ENCODE measurements at regions not wholly inside any gene's neighbourhood (a gene's known extent, or its start where the extent isn't known, plus 50 kb on each side); places are given as distances from the start of the nearest gene placed in this dataset.

- TF ChIP-seq CTCF (IDR thresholded peaks at IDR 0.05; ENCODE audit: control extremely low read depth, extremely low read depth): no peak
- H3K4me3 ChIP-seq: no peak overlapping the region
- no peaks in the 10 kb centered on the region for H3K4me1 ChIP-seq (ENCODE audit: control insufficient read depth in 5 of 5, insufficient read depth in 5 of 5, low read length in 5 of 5)
- WGBS, 2 donors: 62 to 73% methylated on average over 6 of the region's 6 CpGs
- no peak overlapping the region for H3K27ac ChIP-seq (ENCODE audit: low read depth in 1 of 2, low read length in 1 of 2)
- H3K27me3 ChIP-seq (ENCODE audit: control insufficient read depth in 3 of 3, insufficient read depth in 3 of 3, low read length in 2 of 3): peaks cover 0 to 19% (median 12%) of the 10 kb centered on the region in 3 donors
- ATAC-seq (ENCODE audit: insufficient read depth, low FRiP score) (no peak), DNase-seq (no peak)
- H3K9me3 ChIP-seq (ENCODE audit: control insufficient read depth in 4 of 4, insufficient read depth in 3 of 4, low read length in 3 of 4): peaks cover 0 to 4% (median 0%) of the 10 kb centered on the region in 4 donors
- no peaks in the 10 kb centered on the region for H3K36me3 ChIP-seq (ENCODE audit: control insufficient read depth in 4 of 4, insufficient read depth in 4 of 4, low read length in 4 of 4)
- no peak overlapping the region for H3K9ac ChIP-seq (ENCODE audit: insufficient read depth in 1 of 2, low read length in 2 of 2)
These were observed 246.7 kb downstream of the PTPRU start for GRCh38 chr1:29482991-29483390.

GRCh38 chr1:29482064-29482463 lies 245.7 kb downstream of the PTPRU start:
- 86 to 93% methylated on average over 2 of the region's 2 CpGs for WGBS, 2 donors
- no peak for TF ChIP-seq CTCF (IDR thresholded peaks at IDR 0.05; ENCODE audit: control extremely low read depth, extremely low read depth)
- Histone ChIP-seq H3K4me1 (ENCODE audit: control insufficient read depth in 5 of 5, insufficient read depth in 5 of 5, low read length in 5 of 5) (no peaks in the 10 kb centered on the region), H3K9ac (ENCODE audit: insufficient read depth in 1 of 2, low read length in 2 of 2) (no peak overlapping the region), H3K4me3 (no peak overlapping the region), H3K27ac (ENCODE audit: low read depth in 1 of 2, low read length in 1 of 2) (no peak overlapping the region), H3K36me3 (ENCODE audit: control insufficient read depth in 4 of 4, insufficient read depth in 4 of 4, low read length in 4 of 4) (no peaks in the 10 kb centered on the region), H3K9me3 (ENCODE audit: control insufficient read depth in 4 of 4, insufficient read depth in 3 of 4, low read length in 3 of 4) (peaks cover 0 to 4% (median 0%) of the 10 kb centered on the region in 4 donors), H3K27me3 (ENCODE audit: control insufficient read depth in 3 of 3, insufficient read depth in 3 of 3, low read length in 2 of 3) (peaks cover 0 to 21% (median 14%) of the 10 kb centered on the region in 3 donors)
- DNase-seq (no peak), ATAC-seq (ENCODE audit: insufficient read depth, low FRiP score) (no peak)

GRCh38 chr1:29481031-29481430 lies 244.7 kb downstream of the PTPRU start:
- no peak for DNase-seq
- H3K9me3 ChIP-seq (ENCODE audit: control insufficient read depth in 4 of 4, insufficient read depth in 3 of 4, low read length in 3 of 4): peaks cover 0 to 4% (median 0%) of the 10 kb centered on the region in 4 donors
- H3K4me1 ChIP-seq (ENCODE audit: control insufficient read depth in 5 of 5, insufficient read depth in 5 of 5, low read length in 5 of 5): no peaks in the 10 kb centered on the region
- no peak overlapping the region for H3K9ac ChIP-seq (ENCODE audit: insufficient read depth in 1 of 2, low read length in 2 of 2)
- no peak overlapping the region for H3K4me3 ChIP-seq
- H3K27me3 ChIP-seq (ENCODE audit: control insufficient read depth in 3 of 3, insufficient read depth in 3 of 3, low read length in 2 of 3): peaks cover 0 to 28% (median 14%) of the 10 kb centered on the region in 3 donors
- no peak overlapping the region for H3K27ac ChIP-seq (ENCODE audit: low read depth in 1 of 2, low read length in 1 of 2)
- no peaks in the 10 kb centered on the region for H3K36me3 ChIP-seq (ENCODE audit: control insufficient read depth in 4 of 4, insufficient read depth in 4 of 4, low read length in 4 of 4)
- no peak for ATAC-seq (ENCODE audit: insufficient read depth, low FRiP score)
- TF ChIP-seq CTCF (IDR thresholded peaks at IDR 0.05; ENCODE audit: control extremely low read depth, extremely low read depth): no peak
- WGBS, 2 donors: 68 to 71% methylated on average over 5 of the region's 5 CpGs

GRCh38 chr1:29478879-29479278 lies 242.6 kb downstream of the PTPRU start:
- H3K27me3 ChIP-seq (ENCODE audit: control insufficient read depth in 3 of 3, insufficient read depth in 3 of 3, low read length in 2 of 3): peaks cover 0 to 31% (median 14%) of the 10 kb centered on the region in 3 donors
- no peak overlapping the region for H3K27ac ChIP-seq (ENCODE audit: low read depth in 1 of 2, low read length in 1 of 2)
- DNase-seq (no peak), ATAC-seq (ENCODE audit: insufficient read depth, low FRiP score) (no peak)
- peaks cover 0 to 6% (median 0%) of the 10 kb centered on the region in 5 donors for H3K4me1 ChIP-seq (ENCODE audit: control insufficient read depth in 5 of 5, insufficient read depth in 5 of 5, low read length in 5 of 5)
- H3K4me3 ChIP-seq: no peak overlapping the region
- H3K9ac ChIP-seq (ENCODE audit: insufficient read depth in 1 of 2, low read length in 2 of 2): no peak overlapping the region
- TF ChIP-seq CTCF (IDR thresholded peaks at IDR 0.05; ENCODE audit: control extremely low read depth, extremely low read depth): no peak
- H3K36me3 ChIP-seq (ENCODE audit: control insufficient read depth in 4 of 4, insufficient read depth in 4 of 4, low read length in 4 of 4): no peaks in the 10 kb centered on the region
- H3K9me3 ChIP-seq (ENCODE audit: control insufficient read depth in 4 of 4, insufficient read depth in 3 of 4, low read length in 3 of 4): peaks cover 0 to 4% (median 0%) of the 10 kb centered on the region in 4 donors
- WGBS, 2 donors: 31 to 36% methylated on average over 7 of the region's 7 CpGs
